ENCODE measurements at regions not wholly inside any gene's neighbourhood (a gene's known extent, or its start where the extent isn't known, plus 50 kb on each side); places are given as distances from the start of the nearest gene placed in this dataset.

GRCh38 chr6:156434795-156435190, 342.4 kb upstream of the ARID1B start:
- H3K4me3 ChIP-seq (ENCODE audit: low read depth, low read length), result no peak overlapping the region
- TF ChIP-seq CTCF (IDR thresholded peaks at IDR 0.05; ENCODE audit: insufficient read depth, low read depth, low read length, missing control alignments), result no peak
- no peak for DNase-seq (ENCODE audit: low read depth)

GRCh38 chr6:156434049-156434794, 343.0 kb upstream of the ARID1B start:
- no peak overlapping the region for H3K4me3 ChIP-seq (ENCODE audit: low read depth, low read length)
- DNase-seq (ENCODE audit: low read depth), result no peak
- no peak for TF ChIP-seq CTCF (IDR thresholded peaks at IDR 0.05; ENCODE audit: insufficient read depth, low read depth, low read length, missing control alignments)

DNA sequence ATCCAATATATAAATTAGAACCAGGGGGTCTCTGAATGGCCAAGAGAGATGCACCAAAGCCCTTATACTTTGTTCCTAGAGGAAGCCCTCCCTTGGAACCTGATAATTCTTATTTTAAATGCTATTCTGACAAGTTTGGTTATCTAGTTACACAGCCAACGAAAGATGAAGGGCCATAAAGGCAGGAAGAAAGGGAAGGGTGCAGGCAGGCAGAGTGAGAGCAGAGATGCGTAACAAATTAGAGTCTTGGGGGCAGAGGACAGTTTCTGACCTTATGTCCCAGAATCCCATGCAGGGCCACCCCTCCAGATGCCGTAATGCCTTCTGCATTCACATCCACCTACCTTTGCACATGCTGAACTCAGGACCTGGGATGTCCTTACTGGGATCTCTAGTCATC, 344.6 kb upstream of the ARID1B start:
- TF ChIP-seq CTCF (IDR thresholded peaks at IDR 0.05; ENCODE audit: insufficient read depth, low read depth, low read length, missing control alignments), result no peak

DNA sequence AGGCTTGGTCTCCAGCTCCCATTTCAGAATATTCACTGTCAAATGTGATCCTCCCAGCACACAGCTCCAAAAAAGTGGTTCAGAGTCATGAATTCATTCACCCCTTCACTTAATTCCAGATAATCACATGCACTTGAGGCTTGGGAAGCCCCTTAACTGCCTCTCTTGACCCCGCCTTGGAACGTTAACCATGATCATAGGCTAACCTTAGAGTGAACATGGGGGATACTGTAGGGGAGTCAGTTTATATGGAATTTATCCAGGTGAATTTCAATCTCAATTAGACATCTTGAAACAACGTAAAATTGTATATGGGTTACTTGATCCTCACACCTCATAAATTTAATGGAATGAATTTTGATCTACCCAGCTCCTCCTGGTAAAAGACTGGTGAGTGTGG, 346.8 kb upstream of the ARID1B start:
- DNase-seq (ENCODE audit: low read depth), result no peak
- no peak for TF ChIP-seq CTCF (IDR thresholded peaks at IDR 0.05; ENCODE audit: insufficient read depth, low read depth, low read length, missing control alignments)
- no peak overlapping the region for H3K4me3 ChIP-seq (ENCODE audit: low read depth, low read length)

More for the DNA sequence above, 344.6 kb upstream of the ARID1B start:
- no peak for DNase-seq (ENCODE audit: low read depth)
- no peak overlapping the region for H3K4me3 ChIP-seq (ENCODE audit: low read depth, low read length)

GRCh38 chr6:156427345-156427744, 349.8 kb upstream of the ARID1B start:
- no peak for TF ChIP-seq CTCF (IDR thresholded peaks at IDR 0.05; ENCODE audit: insufficient read depth, low read depth, low read length, missing control alignments)
- no peak for DNase-seq (ENCODE audit: low read depth)
- H3K4me3 ChIP-seq (ENCODE audit: low read depth, low read length), result no peak overlapping the region

GRCh38 chr6:156425359-156426020, 351.7 kb upstream of the ARID1B start:
- H3K4me3 ChIP-seq (ENCODE audit: low read depth, low read length), result no peak overlapping the region
- DNase-seq (ENCODE audit: low read depth), result no peak
- no peak for TF ChIP-seq CTCF (IDR thresholded peaks at IDR 0.05; ENCODE audit: insufficient read depth, low read depth, low read length, missing control alignments)
